Endothelial cell of umbilical vein (primary cell): ENCODE measurements at regions not wholly inside any gene's neighbourhood (a gene's known extent, or its start where the extent isn't known, plus 50 kb on each side); places are given as distances from the start of the nearest gene placed in this dataset.

Experiments used
- BruUV-seq: library from RNA; stranded (reverse); fragments of 400-500 nt; replicated peaks from 2 replicates; lab custom pipeline; 2021; lab: Mats Ljungman, UMichigan
- CTCF ChIA-PET: fragments of 300-600, 350-600 bp; sonication (Branson Sonifier 250); formaldehyde crosslinking; loops from one replicate; lab custom pipeline; 2021; ENCODE audit warnings: antibody characterized with exemption, inconsistent platforms; lab: Charles Lee
- POLR2A ChIA-PET: fragments of 300-600, 350-600 bp; sonication (Branson Sonifier 250); formaldehyde crosslinking; loops from one replicate; lab custom pipeline; 2021; ENCODE audit warnings: antibody characterized with exemption, inconsistent platforms; lab: Charles Lee
- DNase-seq: peaks from one replicate; pipeline ENCODE4 v3.0.0-alpha.2; 2011; ENCODE audit warnings: low read depth, low spot score
- FAIRE-seq: peaks from 2 replicates; lab custom pipeline; 2011; peaks lifted over from hg19 to GRCh38; lab: Jason Lieb, UNC
- H2AFZ ChIP-seq: 2 replicates; pipeline ENCODE4 v1.6.0; 2012; ENCODE audit warnings: low read depth, low read length, control low read depth, inconsistent platforms
- H3K27ac ChIP-seq: 2 replicates; pipeline ENCODE4 v1.5.1; 2011; ENCODE audit warnings: low read depth, mild to moderate bottlenecking, control low read depth, low read length, moderate library complexity; ENCODE audit not compliant: insufficient read depth
- H3K27me3 ChIP-seq, 2 experiments: 2 replicates each; pipeline versions ENCODE4 v1.6.0 to v1.6.1; 2011; ENCODE audit warnings: low read length in 2 of 2, mixed read lengths in 1 of 2; ENCODE audit not compliant: control insufficient read depth in 2 of 2, insufficient read depth in 2 of 2
- H3K36me3 ChIP-seq, 2 experiments: 2 replicates in 1 of 2; 3 replicates in 1 of 2; pipeline ENCODE4 v1.5.1; 2011; ENCODE audit warnings: low read length in 2 of 2, mild to moderate bottlenecking in 1 of 2, moderate library complexity in 1 of 2; ENCODE audit not compliant: control insufficient read depth in 2 of 2, insufficient read depth in 2 of 2; ENCODE audit errors: extremely low read depth in 1 of 2
- H3K4me1 ChIP-seq: 3 replicates; pipeline ENCODE4 v1.5.1; 2011; ENCODE audit warnings: mild to moderate bottlenecking, low read length; ENCODE audit not compliant: control insufficient read depth, insufficient read depth; ENCODE audit errors: extremely low read depth
- H3K4me2 ChIP-seq: 2 replicates; pipeline ENCODE4 v1.6.1; 2011; ENCODE audit warnings: low read length, control low read depth, mixed read lengths; ENCODE audit not compliant: insufficient read depth
- H3K4me3 ChIP-seq, 3 experiments: fragments of 200-600 bp in 1 of 3; sonication (generic), shearing (Covaris generic) in 1 of 3; replicated peaks in 1 of 3; 2 replicates each; pipeline ENCODE4 v1.5.1; 2011 to 2016; ENCODE audit warnings: control low read depth in 3 of 3, low read length in 3 of 3, mild to moderate bottlenecking in 2 of 3, inconsistent platforms in 1 of 3, low read depth in 1 of 3, moderate library complexity in 1 of 3; ENCODE audit not compliant: insufficient read depth in 1 of 3
- H3K79me2 ChIP-seq: 2 replicates; pipeline ENCODE4 v1.6.0; 2012; ENCODE audit warnings: low read length, inconsistent platforms; ENCODE audit not compliant: control insufficient read depth, insufficient read depth
- H3K9ac ChIP-seq: replicated peaks from 2 replicates; pipeline ENCODE3; 2011; ENCODE audit warnings: low read length, control low read depth; ENCODE audit not compliant: insufficient read depth; ENCODE audit errors: extremely low read depth
- H3K9me1 ChIP-seq: replicated peaks from 3 replicates; pipeline ENCODE4 v1.6.0; 2011; ENCODE audit warnings: mild to moderate bottlenecking, low read length; ENCODE audit not compliant: control insufficient read depth, insufficient read depth; ENCODE audit errors: extremely low read depth
- H3K9me3 ChIP-seq: replicated peaks from 2 replicates; pipeline ENCODE4 v1.5.1; 2012; ENCODE audit warnings: low read length, inconsistent platforms; ENCODE audit not compliant: control insufficient read depth, insufficient read depth
- H4K20me1 ChIP-seq: replicated peaks from 2 replicates; pipeline ENCODE3; 2011; ENCODE audit warnings: mild to moderate bottlenecking, low read length; ENCODE audit not compliant: control insufficient read depth, insufficient read depth; ENCODE audit errors: extremely low read depth
- JUN ChIP-seq: IDR thresholded peaks from 2 replicates; pipeline ENCODE4 v1.6.1; 2011; ENCODE audit warnings: borderline replicate concordance, low read depth; ENCODE audit not compliant: insufficient read length, insufficient read depth
- dilution Hi-C: fragments of 300-500 bp; cut with MboI; formaldehyde crosslinking; loops from one replicate; pipeline ENCODE4 v1.15.0; 2019; ENCODE audit warnings: low sequenced_read_pairs; ENCODE audit not compliant: extremely low pct_ligation_motif_present
- intact Hi-C: fragments of 100-400 bp; cut with micrococcal nuclease; formaldehyde crosslinking; loops from one replicate; pipeline ENCODE4 v1.10.0; 2022
- TF ChIP-seq, protein P1 (sequence below), 2 donors: IDR thresholded peaks; 1 replicate in 1 of 2; 2 replicates in 1 of 2; pipeline ENCODE4 v1.5.1; 2011; ENCODE audit warnings: low read length in 2 of 2, mild to moderate bottlenecking in 2 of 2, moderate library complexity in 2 of 2, control low read depth in 1 of 2, inconsistent platforms in 1 of 2, low read depth in 1 of 2; ENCODE audit not compliant: insufficient read depth in 1 of 2; ENCODE audit errors: extremely low read depth in 1 of 2

GRCh38 chr2:51807229-51807628 lies 775.3 kb upstream of the NRXN1 start:
- dilution Hi-C loops (no loop called here), intact Hi-C loops (no loop called here)
- no peak for TF ChIP-seq JUN
- no peak overlapping the region for H3K9ac ChIP-seq
- H3K4me1 ChIP-seq = peaks cover 4% of the 10 kb centered on the region
- H3K4me3 ChIP-seq = no peak overlapping the region
- FAIRE-seq = no peak
- BruUV-seq = no TSS peak
- no peaks in the 10 kb centered on the region for H3K9me1 ChIP-seq
- no peaks in the 10 kb centered on the region for H3K27me3 ChIP-seq
- no peaks in the 10 kb centered on the region for H3K9me3 ChIP-seq
- peak overlapping the region; percentile 11 for H2AFZ ChIP-seq
- H3K36me3 ChIP-seq = no peaks in the 10 kb centered on the region
- H3K4me2 ChIP-seq = no peak overlapping the region
- no peaks in the 10 kb centered on the region for H3K79me2 ChIP-seq
- DNase-seq = no peak
- POLR2A ChIA-PET = no interaction called here
- CTCF ChIA-PET = no interaction called here
- H3K27ac ChIP-seq = no peak overlapping the region
- H4K20me1 ChIP-seq = no peaks in the 10 kb centered on the region

DNA sequence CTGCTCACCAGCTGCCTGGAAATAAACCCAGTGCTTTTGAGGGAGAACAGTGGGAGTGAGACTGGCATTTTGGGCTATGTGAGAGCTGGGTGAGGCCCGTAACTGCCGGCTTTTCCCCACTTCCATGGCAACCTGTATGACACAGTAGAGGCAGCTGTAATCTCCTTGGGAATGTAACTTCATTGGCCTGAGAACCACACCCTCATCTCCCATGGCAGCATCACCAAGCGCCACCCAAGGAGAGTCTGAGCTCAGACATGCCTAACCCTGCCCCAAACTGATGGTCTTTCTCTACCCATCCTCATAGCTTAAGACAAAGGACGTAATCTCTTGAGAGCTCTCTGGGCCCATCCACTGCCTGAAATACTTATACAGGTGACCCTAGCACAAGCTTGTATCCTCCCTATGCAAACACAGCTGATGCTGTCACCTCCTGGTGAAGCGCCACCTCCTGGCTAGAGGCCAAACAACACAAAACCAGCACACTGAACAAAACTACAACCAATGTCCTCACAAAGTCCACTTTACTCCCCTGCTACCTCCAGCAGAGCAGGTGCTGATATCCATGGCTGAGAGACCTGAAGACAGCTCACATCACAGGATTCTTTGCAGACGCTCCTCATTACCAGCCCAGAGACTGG lies 763.4 kb upstream of the NRXN1 start:
- Histone ChIP-seq H3K27ac (no peak overlapping the region), H3K27me3 (no peaks in the 10 kb centered on the region), H3K4me3 (no peak overlapping the region), H3K9ac (no peak overlapping the region), H3K36me3 (no peaks in the 10 kb centered on the region), H3K9me3 (no peaks in the 10 kb centered on the region), H4K20me1 (no peaks in the 10 kb centered on the region), H3K4me2 (no peak overlapping the region), H3K4me1 (no peaks in the 10 kb centered on the region), H2AFZ (no peak overlapping the region), H3K9me1 (no peaks in the 10 kb centered on the region), H3K79me2 (no peaks in the 10 kb centered on the region)
- dilution Hi-C loops (no loop called here), intact Hi-C loops (no loop called here)
- TF ChIP-seq, protein P1, sequence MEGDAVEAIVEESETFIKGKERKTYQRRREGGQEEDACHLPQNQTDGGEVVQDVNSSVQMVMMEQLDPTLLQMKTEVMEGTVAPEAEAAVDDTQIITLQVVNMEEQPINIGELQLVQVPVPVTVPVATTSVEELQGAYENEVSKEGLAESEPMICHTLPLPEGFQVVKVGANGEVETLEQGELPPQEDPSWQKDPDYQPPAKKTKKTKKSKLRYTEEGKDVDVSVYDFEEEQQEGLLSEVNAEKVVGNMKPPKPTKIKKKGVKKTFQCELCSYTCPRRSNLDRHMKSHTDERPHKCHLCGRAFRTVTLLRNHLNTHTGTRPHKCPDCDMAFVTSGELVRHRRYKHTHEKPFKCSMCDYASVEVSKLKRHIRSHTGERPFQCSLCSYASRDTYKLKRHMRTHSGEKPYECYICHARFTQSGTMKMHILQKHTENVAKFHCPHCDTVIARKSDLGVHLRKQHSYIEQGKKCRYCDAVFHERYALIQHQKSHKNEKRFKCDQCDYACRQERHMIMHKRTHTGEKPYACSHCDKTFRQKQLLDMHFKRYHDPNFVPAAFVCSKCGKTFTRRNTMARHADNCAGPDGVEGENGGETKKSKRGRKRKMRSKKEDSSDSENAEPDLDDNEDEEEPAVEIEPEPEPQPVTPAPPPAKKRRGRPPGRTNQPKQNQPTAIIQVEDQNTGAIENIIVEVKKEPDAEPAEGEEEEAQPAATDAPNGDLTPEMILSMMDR (IDR thresholded peaks at IDR 0.05; ENCODE audit: extremely low read depth in 1 of 2, insufficient read depth in 1 of 2, low read depth in 1 of 2, low read length in 2 of 2) = peak; percentile 38 to 53
- no peak for TF ChIP-seq JUN
- CTCF ChIA-PET = interaction anchor here (0.7 to 3.3 kb wide), 10 partner anchors 9 to 1267 kb away, joined by 3 to 17 read pairs (median 4); no protein-coding TSS in a partner anchor
- FAIRE-seq (no peak), DNase-seq (peak; percentile 14)
- BruUV-seq = no TSS peak
- POLR2A ChIA-PET = no interaction called here
